ENCODE measurements at regions not wholly inside any gene's neighbourhood (a gene's known extent, or its start where the extent isn't known, plus 50 kb on each side); places are given as distances from the start of the nearest gene placed in this dataset.

DNA sequence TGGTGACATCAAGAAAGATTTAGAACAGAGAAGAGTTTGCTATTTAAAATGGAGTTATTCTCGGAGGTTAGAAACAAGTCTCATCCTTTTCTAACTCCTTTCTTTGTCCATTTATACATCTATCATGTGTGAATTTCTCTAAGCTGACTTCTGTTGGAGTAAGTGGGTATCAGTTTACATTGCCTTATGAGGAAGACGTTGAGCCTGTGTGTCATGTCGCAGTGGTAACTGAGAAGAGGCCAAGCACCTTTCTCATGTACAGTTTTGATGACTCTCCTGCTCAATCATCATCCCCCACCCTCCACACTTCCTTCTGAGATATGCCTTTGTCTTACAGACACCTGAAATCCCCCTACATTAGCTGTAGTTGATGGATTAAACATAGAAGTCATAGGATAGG is 624.8 kb downstream of the LIG4 start:
- TF ChIP-seq, protein P1, sequence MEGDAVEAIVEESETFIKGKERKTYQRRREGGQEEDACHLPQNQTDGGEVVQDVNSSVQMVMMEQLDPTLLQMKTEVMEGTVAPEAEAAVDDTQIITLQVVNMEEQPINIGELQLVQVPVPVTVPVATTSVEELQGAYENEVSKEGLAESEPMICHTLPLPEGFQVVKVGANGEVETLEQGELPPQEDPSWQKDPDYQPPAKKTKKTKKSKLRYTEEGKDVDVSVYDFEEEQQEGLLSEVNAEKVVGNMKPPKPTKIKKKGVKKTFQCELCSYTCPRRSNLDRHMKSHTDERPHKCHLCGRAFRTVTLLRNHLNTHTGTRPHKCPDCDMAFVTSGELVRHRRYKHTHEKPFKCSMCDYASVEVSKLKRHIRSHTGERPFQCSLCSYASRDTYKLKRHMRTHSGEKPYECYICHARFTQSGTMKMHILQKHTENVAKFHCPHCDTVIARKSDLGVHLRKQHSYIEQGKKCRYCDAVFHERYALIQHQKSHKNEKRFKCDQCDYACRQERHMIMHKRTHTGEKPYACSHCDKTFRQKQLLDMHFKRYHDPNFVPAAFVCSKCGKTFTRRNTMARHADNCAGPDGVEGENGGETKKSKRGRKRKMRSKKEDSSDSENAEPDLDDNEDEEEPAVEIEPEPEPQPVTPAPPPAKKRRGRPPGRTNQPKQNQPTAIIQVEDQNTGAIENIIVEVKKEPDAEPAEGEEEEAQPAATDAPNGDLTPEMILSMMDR (IDR thresholded peaks at IDR 0.05; ENCODE audit: low read depth, low read length, missing control alignments): no peak
- DNase-seq (ENCODE audit: low read depth): no peak
- in situ Hi-C loops (cut with HindIII; ENCODE audit: low sequenced_read_pairs): no loop called here
- H3K4me3 ChIP-seq (ENCODE audit: low read depth, low read length): no peak overlapping the region

DNA sequence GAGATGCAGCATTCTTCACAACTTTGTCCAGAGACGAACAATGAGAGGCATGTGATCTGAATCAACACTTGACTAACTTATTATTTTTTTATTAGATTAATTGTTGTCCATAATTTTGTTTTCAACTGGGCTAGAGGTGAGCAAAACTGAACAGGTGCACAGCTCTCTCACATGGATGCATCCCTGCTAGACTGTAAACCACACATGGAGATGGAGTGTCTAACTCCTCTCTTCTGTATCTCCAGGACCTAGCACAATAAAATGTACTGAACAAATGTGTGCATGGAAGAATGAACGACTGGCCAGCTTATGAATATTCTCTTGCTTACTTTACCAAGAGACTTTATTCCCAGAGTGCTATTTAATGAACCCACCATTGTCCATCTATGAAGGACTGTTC is 627.7 kb downstream of the LIG4 start:
- H3K4me3 ChIP-seq (ENCODE audit: low read depth, low read length): no peak overlapping the region
- DNase-seq (ENCODE audit: low read depth): no peak
- in situ Hi-C loops (cut with HindIII; ENCODE audit: low sequenced_read_pairs): no loop called here
- TF ChIP-seq, protein P1 (IDR thresholded peaks at IDR 0.05; ENCODE audit: low read depth, low read length, missing control alignments): no peak

DNA sequence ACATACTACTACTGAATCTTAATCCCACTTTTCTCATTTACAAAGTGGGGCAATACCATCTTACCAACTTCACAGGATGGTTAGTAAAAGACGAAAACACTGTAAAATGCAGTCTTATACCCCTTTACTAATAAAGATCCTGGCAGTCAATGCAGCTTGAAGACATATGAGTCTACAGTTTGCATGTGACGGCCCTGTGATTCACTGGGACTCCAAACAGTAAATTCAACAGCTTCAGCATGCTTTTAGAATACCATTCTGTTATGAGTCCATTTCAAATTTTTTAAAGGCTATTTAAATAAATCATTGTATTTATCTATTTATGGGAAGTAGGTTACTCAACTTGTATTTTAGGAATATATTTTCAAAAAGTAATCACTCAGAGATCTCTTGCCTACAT is 629.1 kb downstream of the LIG4 start:
- TF ChIP-seq, protein P1 (IDR thresholded peaks at IDR 0.05; ENCODE audit: low read depth, low read length, missing control alignments): no peak
- no peak overlapping the region for H3K4me3 ChIP-seq (ENCODE audit: low read depth, low read length)
- DNase-seq (ENCODE audit: low read depth): no peak
- in situ Hi-C loops (cut with HindIII; ENCODE audit: low sequenced_read_pairs): no loop called here

DNA sequence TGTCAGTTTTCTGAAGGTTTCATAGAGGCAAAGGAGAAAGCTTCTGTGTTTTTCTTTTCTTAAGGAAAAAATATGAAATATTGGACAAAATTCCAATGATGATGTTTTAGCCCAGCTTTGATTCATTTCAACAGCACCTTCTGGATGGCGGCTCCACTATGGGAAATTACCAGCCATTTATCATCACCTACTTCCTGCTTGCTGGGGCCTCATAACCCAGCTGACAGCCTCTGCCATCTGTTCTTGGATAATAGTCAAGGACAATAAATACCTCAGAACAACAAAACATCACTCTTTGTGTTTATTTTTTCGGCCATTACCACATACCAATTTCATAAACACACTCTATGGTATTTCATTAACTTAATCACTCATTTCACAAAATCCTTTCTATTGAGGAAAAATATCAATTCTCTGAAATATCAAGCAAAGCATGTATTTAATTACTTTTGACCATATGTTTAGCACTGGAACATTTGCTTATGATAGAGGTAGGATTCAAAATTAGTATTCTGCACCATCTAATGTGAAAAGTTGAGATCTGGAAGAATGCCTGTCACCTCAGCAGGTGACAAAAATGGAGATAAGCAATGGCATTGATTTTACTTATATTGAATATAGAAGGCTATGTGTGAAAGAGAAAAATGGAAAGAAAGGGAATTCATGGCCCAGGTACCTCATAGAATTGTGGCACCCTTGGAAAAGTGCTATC is 629.7 kb downstream of the LIG4 start:
- in situ Hi-C loops (cut with HindIII; ENCODE audit: low sequenced_read_pairs): no loop called here
- no peak for DNase-seq (ENCODE audit: low read depth)
- TF ChIP-seq, protein P1 (IDR thresholded peaks at IDR 0.05; ENCODE audit: low read depth, low read length, missing control alignments): no peak
- H3K4me3 ChIP-seq (ENCODE audit: low read depth, low read length): no peak overlapping the region

DNA sequence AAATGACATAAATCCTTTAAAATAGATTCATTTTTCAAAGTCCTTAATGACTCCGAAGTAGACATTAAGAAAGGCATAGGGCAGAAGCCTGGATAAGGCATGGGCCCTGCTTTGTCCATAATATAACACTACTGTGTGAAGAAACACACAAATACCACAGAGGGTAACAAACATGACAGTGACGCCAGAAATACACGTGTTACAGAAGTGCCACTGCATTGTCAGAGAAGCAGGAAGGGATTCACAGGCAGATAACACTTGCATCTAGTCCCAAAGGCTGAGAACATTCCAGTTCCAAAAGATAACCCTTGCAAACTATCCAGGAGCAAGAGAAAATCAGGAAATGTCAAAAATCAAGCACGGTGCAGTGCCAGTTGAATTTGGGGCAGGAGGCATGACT is 633.2 kb downstream of the LIG4 start:
- in situ Hi-C loops (cut with HindIII; ENCODE audit: low sequenced_read_pairs): no loop called here
- no peak for DNase-seq (ENCODE audit: low read depth)
- no peak overlapping the region for H3K4me3 ChIP-seq (ENCODE audit: low read depth, low read length)
- TF ChIP-seq, protein P1 (IDR thresholded peaks at IDR 0.05; ENCODE audit: low read depth, low read length, missing control alignments): no peak

DNA sequence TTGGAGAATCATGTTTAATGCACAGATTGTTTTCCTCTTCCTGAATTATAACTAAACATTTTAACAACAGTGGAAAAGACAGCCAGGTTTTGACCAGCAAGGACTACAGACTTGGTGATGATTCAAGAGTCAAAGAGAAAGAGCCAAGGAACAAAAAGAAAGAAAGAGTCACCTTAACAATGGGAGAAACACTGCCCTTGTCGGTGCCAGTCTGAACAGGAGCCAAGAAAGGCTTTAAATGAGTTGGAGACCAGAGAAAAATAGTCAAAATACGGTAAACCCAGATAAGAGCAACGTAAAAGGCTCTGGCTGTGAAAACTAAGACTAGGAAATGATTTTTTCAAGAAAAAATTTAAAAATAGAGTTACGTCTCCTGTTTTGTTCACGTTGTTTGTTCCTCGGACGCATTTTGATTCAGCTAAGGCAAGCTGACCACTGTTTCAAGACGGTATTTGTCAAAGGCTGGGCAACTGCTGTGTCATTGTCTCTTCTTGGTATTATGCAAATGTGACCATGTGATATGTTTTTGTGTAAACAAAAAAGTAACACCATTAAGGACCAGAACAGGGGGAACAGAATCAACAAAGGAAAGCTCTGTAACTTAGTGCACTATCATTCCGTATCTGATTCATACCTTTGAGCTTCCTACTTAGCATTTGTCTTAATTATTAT is 634.5 kb downstream of the LIG4 start:
- in situ Hi-C loops (cut with HindIII; ENCODE audit: low sequenced_read_pairs): no loop called here
- no peak overlapping the region for H3K4me3 ChIP-seq (ENCODE audit: low read depth, low read length)
- TF ChIP-seq, protein P1 (IDR thresholded peaks at IDR 0.05; ENCODE audit: low read depth, low read length, missing control alignments): no peak
- DNase-seq (ENCODE audit: low read depth): no peak

Data from astrocyte of the cerebellum (primary cell).